ENCODE measurements at regions not wholly inside any gene's neighbourhood (a gene's known extent, or its start where the extent isn't known, plus 50 kb on each side); places are given as distances from the start of the nearest gene placed in this dataset.

GRCh38 chr1:25074351-25075227 is 144.5 kb upstream of the RUNX3 start:
- H3K4me2 ChIP-seq (ENCODE audit: low read length): no peak overlapping the region
- no peaks in the 10 kb centered on the region for H3K9me2 ChIP-seq (ENCODE audit: insufficient read depth, low read length)
- POLR2A ChIA-PET: interaction anchor here (0.6 kb wide), 1 partner anchor 173 kb away, joined by 3 read pairs; no protein-coding TSS in a partner anchor
- CTCF ChIA-PET (ENCODE audit: unreplicated experiment): no interaction called here
- H3K27ac ChIP-seq (ENCODE audit: low read depth, low read length, poor library complexity, severe bottlenecking): no peak overlapping the region
- 0 out of 2 replicates have a peak, but pooled peaks cover 5% of the 10 kb centered on the region for H3K9me3 ChIP-seq (ENCODE audit: low read length)
- no peak for DNase-seq (ENCODE audit: low spot score)
- no peaks in the 10 kb centered on the region for H4K20me1 ChIP-seq (ENCODE audit: insufficient read depth, low read length)
- TF ChIP-seq CTCF (conservative IDR thresholded peaks at IDR 0.05; ENCODE audit: low read length) (no peak), EZH2phosphoT487 (IDR thresholded peaks at IDR 0.05; ENCODE audit: borderline replicate concordance, low read depth, low read length) (no peak)
- H3K79me2 ChIP-seq (ENCODE audit: insufficient read depth, low read depth, low read length): no peaks in the 10 kb centered on the region
- no peak overlapping the region for H2AFZ ChIP-seq (ENCODE audit: low read length)
- H3K36me3 ChIP-seq (ENCODE audit: insufficient read depth, low read length): no peaks in the 10 kb centered on the region
- intact Hi-C loops (cut with micrococcal nuclease; ENCODE audit: unreplicated experiment): no loop called here
- no peaks in the 10 kb centered on the region for H3K4me1 ChIP-seq (ENCODE audit: insufficient read depth, low read length, poor library complexity, severe bottlenecking)
- no peak overlapping the region for H3K4me3 ChIP-seq (ENCODE audit: low read depth, low read length, poor library complexity, severe bottlenecking)
- no TSS peak for BruUV-seq (replicated peaks)

- ChIA-PET POLR2A (interaction anchor here (0.6 to 0.7 kb wide), 2 partner anchors 10 to 172 kb away, joined by 3 to 4 read pairs; no protein-coding TSS in a partner anchor), CTCF (ENCODE audit: unreplicated experiment) (no interaction called here)
- H3K79me2 ChIP-seq (ENCODE audit: insufficient read depth, low read depth, low read length): no peaks in the 10 kb centered on the region
- no peaks in the 10 kb centered on the region for H3K9me2 ChIP-seq (ENCODE audit: insufficient read depth, low read length)
- no peaks in the 10 kb centered on the region for H3K4me1 ChIP-seq (ENCODE audit: insufficient read depth, low read length, poor library complexity, severe bottlenecking)
- H3K9me3 ChIP-seq (ENCODE audit: low read length): no peaks in the 10 kb centered on the region
- no peaks in the 10 kb centered on the region for H3K36me3 ChIP-seq (ENCODE audit: insufficient read depth, low read length)
- H3K27ac ChIP-seq (ENCODE audit: low read depth, low read length, poor library complexity, severe bottlenecking): no peak overlapping the region
- TF ChIP-seq CTCF (conservative IDR thresholded peaks at IDR 0.05; ENCODE audit: low read length) (no peak), EZH2phosphoT487 (IDR thresholded peaks at IDR 0.05; ENCODE audit: borderline replicate concordance, low read depth, low read length) (no peak)
- intact Hi-C loops (cut with micrococcal nuclease; ENCODE audit: unreplicated experiment): no loop called here
- H3K4me3 ChIP-seq (ENCODE audit: low read depth, low read length, poor library complexity, severe bottlenecking): no peak overlapping the region
- no peak overlapping the region for H3K4me2 ChIP-seq (ENCODE audit: low read length)
- no peaks in the 10 kb centered on the region for H4K20me1 ChIP-seq (ENCODE audit: insufficient read depth, low read length)
- BruUV-seq (replicated peaks): no TSS peak
- H2AFZ ChIP-seq (ENCODE audit: low read length): no peak overlapping the region
- no peak for DNase-seq (ENCODE audit: low spot score)
Measured at GRCh38 chr1:25073640-25074270, 143.7 kb upstream of the RUNX3 start.

GRCh38 chr1:25072461-25072860 is 142.4 kb upstream of the RUNX3 start:
- H3K9me2 ChIP-seq (ENCODE audit: insufficient read depth, low read length): no peaks in the 10 kb centered on the region
- H3K4me3 ChIP-seq (ENCODE audit: low read depth, low read length, poor library complexity, severe bottlenecking): no peak overlapping the region
- no peak for TF ChIP-seq CTCF (conservative IDR thresholded peaks at IDR 0.05; ENCODE audit: low read length)
- no peak for TF ChIP-seq EZH2phosphoT487 (IDR thresholded peaks at IDR 0.05; ENCODE audit: borderline replicate concordance, low read depth, low read length)
- H3K27ac ChIP-seq (ENCODE audit: low read depth, low read length, poor library complexity, severe bottlenecking): no peak overlapping the region
- CTCF ChIA-PET (ENCODE audit: unreplicated experiment): no interaction called here
- H3K9me3 ChIP-seq (ENCODE audit: low read length): no peaks in the 10 kb centered on the region
- no peak overlapping the region for H3K4me2 ChIP-seq (ENCODE audit: low read length)
- intact Hi-C loops (cut with micrococcal nuclease; ENCODE audit: unreplicated experiment): no loop called here
- no TSS peak for BruUV-seq (replicated peaks)
- DNase-seq (ENCODE audit: low spot score): no peak
- no peaks in the 10 kb centered on the region for H4K20me1 ChIP-seq (ENCODE audit: insufficient read depth, low read length)
- H3K79me2 ChIP-seq (ENCODE audit: insufficient read depth, low read depth, low read length): no peaks in the 10 kb centered on the region
- H2AFZ ChIP-seq (ENCODE audit: low read length): no peak overlapping the region
- POLR2A ChIA-PET: no interaction called here
- no peaks in the 10 kb centered on the region for H3K36me3 ChIP-seq (ENCODE audit: insufficient read depth, low read length)
- no peaks in the 10 kb centered on the region for H3K4me1 ChIP-seq (ENCODE audit: insufficient read depth, low read length, poor library complexity, severe bottlenecking)
